ENCODE measurements at regions not wholly inside any gene's neighbourhood (a gene's known extent, or its start where the extent isn't known, plus 50 kb on each side); places are given as distances from the start of the nearest gene placed in this dataset.

- no peak for DNase-seq
Measured at GRCh38 chr12:116461060-116461459, 98.1 kb upstream of the MAP1LC3B2 start.

- no peak for DNase-seq
Measured at GRCh38 chr12:116463366-116463765, 95.8 kb upstream of the MAP1LC3B2 start.

- DNase-seq = no peak
Measured at GRCh38 chr12:116465407-116465806, 93.8 kb upstream of the MAP1LC3B2 start.

DNA sequence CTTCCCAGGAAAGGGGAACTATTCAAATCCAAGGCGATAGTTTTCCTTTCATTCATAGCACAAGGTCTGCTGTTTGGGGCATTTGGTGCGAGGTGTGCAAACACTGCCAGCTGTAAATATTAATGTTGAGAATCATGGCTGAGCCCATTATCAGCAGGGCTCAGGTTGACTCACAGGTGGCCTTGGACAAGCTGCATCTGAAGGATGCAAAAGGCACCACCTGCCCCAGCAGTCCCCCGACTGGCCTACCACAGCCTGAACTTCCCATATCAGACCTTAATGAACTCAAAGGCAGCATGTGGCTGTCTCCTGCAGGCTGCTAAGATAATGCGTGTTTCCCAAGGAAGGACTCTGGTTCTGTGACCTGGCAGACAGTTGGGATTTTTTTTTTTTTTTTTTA lies 93.3 kb upstream of the MAP1LC3B2 start:
- DNase-seq = peak; percentile 11

- no peak for DNase-seq
Measured at GRCh38 chr12:116466536-116466935, 92.6 kb upstream of the MAP1LC3B2 start.

GRCh38 chr12:116469344-116469743 lies 89.8 kb upstream of the MAP1LC3B2 start:
- DNase-seq = no peak

- no peak for DNase-seq
Measured at GRCh38 chr12:116471544-116471943, 87.6 kb upstream of the MAP1LC3B2 start.

DNA sequence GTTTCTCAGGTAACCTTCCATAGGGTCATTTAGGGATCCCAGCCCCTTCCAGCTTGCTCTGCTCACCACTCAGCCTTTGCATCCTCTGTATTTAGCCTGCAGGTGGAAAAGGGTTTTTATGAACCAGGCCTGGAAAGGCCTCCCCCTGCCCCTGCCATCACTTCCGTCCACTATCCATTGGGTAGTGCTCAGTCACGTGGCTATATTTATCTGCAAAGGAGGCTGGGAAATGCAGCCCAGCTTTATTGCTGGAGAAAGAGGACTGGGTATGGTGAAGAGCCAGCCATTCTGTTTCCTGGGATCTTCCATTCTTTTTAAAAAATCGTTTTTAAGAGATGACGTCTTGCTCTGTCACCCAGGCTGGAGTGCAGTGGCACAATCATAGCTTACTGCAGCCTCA lies 87.0 kb upstream of the MAP1LC3B2 start:
- DNase-seq = no peak

GRCh38 chr12:116473416-116473815 lies 85.8 kb upstream of the MAP1LC3B2 start:
- DNase-seq = no peak

GRCh38 chr12:116474331-116474730 lies 84.8 kb upstream of the MAP1LC3B2 start:
- no peak for DNase-seq

DNA sequence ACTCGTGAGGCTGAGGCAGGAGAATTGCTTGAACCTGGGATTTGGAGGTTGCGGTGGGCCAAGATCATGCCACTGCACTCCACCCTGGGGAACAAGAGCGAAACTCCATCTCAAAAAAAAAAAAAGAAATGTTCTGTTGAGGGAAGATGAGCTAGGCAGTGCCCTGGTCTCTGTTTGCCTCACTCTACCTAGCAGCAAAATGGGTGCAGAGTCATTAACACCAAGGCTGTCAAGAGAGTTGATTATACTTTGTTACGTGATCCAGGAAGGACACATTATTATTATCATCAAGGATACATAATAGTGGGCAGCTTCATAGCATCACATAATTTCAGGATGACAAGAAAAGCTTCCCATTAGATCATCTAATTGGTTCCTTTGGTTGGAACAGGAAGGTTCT lies 84.3 kb upstream of the MAP1LC3B2 start:
- no peak for DNase-seq

- no peak for DNase-seq
Measured at GRCh38 chr12:116476227-116476822, 82.9 kb upstream of the MAP1LC3B2 start.

DNA sequence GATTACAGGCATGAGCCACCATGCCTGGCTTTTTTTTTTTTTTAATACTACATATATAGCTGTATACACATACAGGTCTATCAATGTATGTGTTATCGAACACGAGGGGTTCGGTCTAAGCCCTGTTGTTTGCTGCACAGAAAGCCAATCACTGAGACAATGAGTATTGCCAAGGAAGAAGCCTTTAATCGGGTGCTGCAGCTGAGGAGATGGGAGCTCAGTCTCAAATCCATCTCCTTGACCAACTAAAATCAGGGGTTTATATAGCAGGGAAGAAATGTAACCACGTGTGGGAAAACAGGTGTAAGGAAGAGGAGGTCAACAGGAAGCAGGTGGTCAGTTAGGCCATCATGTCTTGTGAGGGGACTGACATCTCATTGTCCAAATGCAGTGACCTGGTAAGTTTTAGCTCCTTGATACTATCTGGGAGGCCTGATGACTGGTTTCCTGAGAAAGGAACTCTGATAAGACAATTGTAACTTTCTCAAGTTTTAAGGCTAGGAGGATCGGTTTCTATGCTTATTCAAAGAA lies 80.9 kb upstream of the MAP1LC3B2 start:
- no peak for DNase-seq

DNA sequence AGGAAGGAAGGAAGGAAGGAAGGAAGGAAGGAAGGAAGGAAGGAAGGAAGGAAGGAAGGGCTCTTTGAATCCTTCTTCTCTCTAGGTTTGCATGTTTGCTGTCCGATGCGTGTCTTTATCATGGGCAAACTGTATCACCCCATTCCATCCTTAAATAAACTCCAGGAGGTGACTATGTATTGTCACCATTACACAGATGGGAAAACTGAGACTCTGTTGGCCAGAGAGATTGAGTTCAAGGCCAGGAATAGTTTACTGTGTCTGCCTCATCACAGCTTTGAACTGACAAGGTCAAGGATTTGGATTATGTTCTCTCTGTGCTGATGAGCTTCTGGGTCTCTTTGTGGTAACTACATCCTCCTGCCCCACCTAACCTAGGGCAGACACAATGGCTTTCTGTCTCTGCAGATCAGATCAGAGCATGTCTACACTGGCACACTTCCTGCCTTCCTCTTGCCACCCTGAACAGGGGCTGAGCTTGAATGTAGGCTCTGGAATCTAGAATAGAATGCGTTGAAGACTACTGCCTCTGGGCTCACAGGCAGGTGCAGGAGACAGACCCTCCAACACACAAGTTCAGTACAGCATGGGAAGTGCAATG lies 78.9 kb upstream of the MAP1LC3B2 start:
- DNase-seq = no peak

- DNase-seq = no peak
Measured at GRCh38 chr12:116481726-116482125, 77.5 kb upstream of the MAP1LC3B2 start.

GRCh38 chr12:116482179-116482578 lies 77.0 kb upstream of the MAP1LC3B2 start:
- DNase-seq = no peak

DNA sequence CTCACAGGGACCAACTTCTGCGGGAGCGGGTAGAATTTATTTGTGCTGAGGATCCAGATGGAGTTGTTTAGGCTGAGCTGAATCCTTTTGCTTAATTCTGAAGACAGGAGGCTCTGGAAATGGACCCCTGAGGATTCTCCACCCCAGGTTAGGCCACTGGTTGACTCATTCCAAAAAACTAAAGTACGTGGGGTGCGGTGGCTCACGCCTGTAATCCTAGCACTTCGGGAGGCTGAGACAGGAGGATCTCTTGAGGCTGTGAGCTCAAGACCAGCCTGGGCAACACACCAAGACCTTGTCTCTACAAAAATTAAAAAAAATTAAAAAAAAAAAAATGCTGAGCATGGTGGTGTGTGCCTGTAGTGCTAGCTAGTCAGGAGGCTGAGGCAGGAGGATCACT lies 76.3 kb upstream of the MAP1LC3B2 start:
- no peak for DNase-seq

- DNase-seq = peak; percentile 6
Measured at GRCh38 chr12:116483959-116484750, 75.0 kb upstream of the MAP1LC3B2 start.

DNA sequence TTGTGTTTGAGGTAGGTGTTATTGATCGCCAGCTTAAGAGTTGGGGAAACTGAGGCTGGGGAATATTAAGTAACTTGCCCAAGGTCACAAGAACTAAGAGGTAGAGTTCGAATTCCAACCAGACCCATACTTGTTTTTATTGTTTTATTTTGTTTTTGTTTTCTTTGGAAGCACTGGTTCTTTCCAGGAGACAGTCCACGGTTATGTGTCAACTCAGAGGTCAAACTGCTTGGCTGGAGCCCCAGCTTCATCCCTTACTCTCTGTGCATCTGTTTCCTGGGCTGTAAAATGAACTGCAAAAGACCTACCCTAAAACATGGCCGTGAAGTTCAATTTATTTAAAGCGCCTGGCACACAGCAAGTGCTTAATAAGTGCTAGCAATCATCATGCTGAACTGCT lies 74.4 kb upstream of the MAP1LC3B2 start:
- DNase-seq = no peak

- DNase-seq = no peak
Measured at GRCh38 chr12:116489116-116489515, 70.1 kb upstream of the MAP1LC3B2 start.

DNA sequence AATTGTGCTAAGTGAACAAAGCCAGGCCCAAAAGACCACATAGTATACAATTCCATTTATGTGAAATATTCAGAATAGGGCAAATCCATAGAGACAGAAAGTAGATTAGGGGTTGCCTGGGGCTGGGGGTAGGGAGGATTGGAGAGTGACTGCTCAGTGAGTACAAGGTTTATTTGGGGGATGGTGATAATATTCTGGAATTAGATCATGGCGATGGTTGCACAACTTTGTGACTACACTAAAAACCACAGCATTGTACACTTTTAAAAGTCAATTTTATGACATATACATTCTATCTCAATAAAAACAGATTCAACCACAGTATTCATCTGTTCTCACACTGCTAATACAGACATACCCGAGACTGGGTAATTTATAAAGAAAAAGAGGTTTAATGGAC lies 68.7 kb upstream of the MAP1LC3B2 start:
- DNase-seq = no peak

- DNase-seq = no peak
Measured at GRCh38 chr12:116492703-116493324, 66.4 kb upstream of the MAP1LC3B2 start.

DNA sequence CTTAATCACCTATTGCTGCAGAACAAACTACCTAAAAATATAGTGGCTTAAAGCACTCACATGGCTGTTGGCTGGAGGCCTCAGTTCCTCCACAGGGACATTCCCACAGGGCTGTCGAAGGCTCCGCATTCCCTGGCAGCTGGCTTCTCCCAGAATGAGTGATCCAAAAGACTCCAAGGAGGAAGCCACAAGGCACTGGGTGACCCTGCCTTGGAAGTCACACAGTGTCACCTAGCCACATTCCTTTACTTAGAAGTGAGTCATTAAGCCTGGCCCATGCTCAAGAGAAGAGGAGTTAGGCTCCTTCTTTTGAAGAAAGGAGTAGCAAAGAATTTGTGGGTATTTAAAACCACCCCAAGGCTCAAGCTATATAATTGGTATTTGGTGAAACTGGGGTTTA lies 63.9 kb upstream of the MAP1LC3B2 start:
- DNase-seq = no peak

Measured in NCI-H2171 treated with DMSO at 0.1 percent for 48 hours (cell line).